ENCODE measurements at regions not wholly inside any gene's neighbourhood (a gene's known extent, or its start where the extent isn't known, plus 50 kb on each side); places are given as distances from the start of the nearest gene placed in this dataset.

GRCh38 chr4:125519371-125520146, 204.8 kb downstream of the FAT4 start:
- no peaks in the 10 kb centered on the region for H3K4me1 Mint-ChIP-seq
- Histone ChIP-seq H3K36me3 (replicated peaks in 1 of 2; ENCODE audit: control extremely low read depth in 1 of 2, control insufficient read depth in 1 of 2, extremely low read depth in 1 of 2, insufficient read depth in 2 of 2, low read length in 1 of 2) (no peaks in the 10 kb centered on the region), H3K9ac (ENCODE audit: low read length) (no peak overlapping the region), H4K20me1 (ENCODE audit: control insufficient read depth, insufficient read depth, low read length, poor library complexity, severe bottlenecking) (no peaks in the 10 kb centered on the region), H3K27me3 (replicated peaks in 1 of 4; ENCODE audit: control extremely low read depth in 1 of 4, control insufficient read depth in 3 of 4, insufficient read depth in 4 of 4, low read length in 3 of 4) (no peaks in the 10 kb centered on the region), H3K79me2 (ENCODE audit: control insufficient read depth, insufficient read depth, low read length) (no peaks in the 10 kb centered on the region), H3K4me1 (ENCODE audit: control insufficient read depth in 2 of 2, insufficient read depth in 2 of 2, low read length in 2 of 2) (no peaks in the 10 kb centered on the region), H3K27ac (ENCODE audit: low read length in 2 of 2) (no peak overlapping the region), H3K4me3 (ENCODE audit: control extremely low read depth in 1 of 5, extremely low read depth in 1 of 5, insufficient read depth in 1 of 5, low read depth in 2 of 5, low read length in 4 of 5) (no peak overlapping the region), H3K9me3 (ENCODE audit: control extremely low read depth in 1 of 3, control insufficient read depth in 2 of 3, insufficient read depth in 1 of 3, low read length in 2 of 3) (peaks cover 0 to 8% (median 0%) of the 10 kb centered on the region in 3 donors), H3K4me2 (replicated peaks; ENCODE audit: low read depth, low read length, poor library complexity, severe bottlenecking) (no peak overlapping the region), H2AFZ (ENCODE audit: insufficient read depth, low read depth, low read length, poor library complexity, severe bottlenecking) (no peak overlapping the region)
- intact Hi-C loops (cut with micrococcal nuclease), result no loop called here
- DNase-seq, result no peak
- no peak overlapping the region for H3K27ac Mint-ChIP-seq
- no peak for ATAC-seq (ENCODE audit: low read depth)
- no peak for TF ChIP-seq CTCF (IDR thresholded peaks at IDR 0.05)
- TF ChIP-seq EZH2 (IDR thresholded peaks at IDR 0.05; ENCODE audit: borderline replicate concordance, insufficient read depth, low read depth, low read length, poor library complexity, severe bottlenecking), result no peak
- WGBS (ENCODE audit: insufficient coverage), result no CpG with 5 or more reads among the region's 6 CpGs
- ChIA-PET POLR2A (no interaction called here), CTCF (no interaction called here)
- no peak overlapping the region for H3K4me3 Mint-ChIP-seq
- H3K27me3 Mint-ChIP-seq, result no peaks in the 10 kb centered on the region
- H3K9me3 Mint-ChIP-seq (ENCODE audit: insufficient read depth), result no peaks in the 10 kb centered on the region

- DNase-seq, result no peak
- Histone ChIP-seq H3K4me2 (replicated peaks; ENCODE audit: low read depth, low read length, poor library complexity, severe bottlenecking) (no peak overlapping the region), H3K9ac (ENCODE audit: low read length) (no peak overlapping the region), H3K4me3 (ENCODE audit: control extremely low read depth in 1 of 5, extremely low read depth in 1 of 5, insufficient read depth in 1 of 5, low read depth in 2 of 5, low read length in 4 of 5) (no peak overlapping the region), H2AFZ (ENCODE audit: insufficient read depth, low read depth, low read length, poor library complexity, severe bottlenecking) (no peak overlapping the region), H3K27ac (ENCODE audit: low read length in 2 of 2) (no peak overlapping the region), H3K4me1 (ENCODE audit: control insufficient read depth in 2 of 2, insufficient read depth in 2 of 2, low read length in 2 of 2) (no peaks in the 10 kb centered on the region), H3K36me3 (replicated peaks in 1 of 2; ENCODE audit: control extremely low read depth in 1 of 2, control insufficient read depth in 1 of 2, extremely low read depth in 1 of 2, insufficient read depth in 2 of 2, low read length in 1 of 2) (no peaks in the 10 kb centered on the region), H3K79me2 (ENCODE audit: control insufficient read depth, insufficient read depth, low read length) (no peaks in the 10 kb centered on the region), H3K9me3 (ENCODE audit: control extremely low read depth in 1 of 3, control insufficient read depth in 2 of 3, insufficient read depth in 1 of 3, low read length in 2 of 3) (peaks cover 0 to 8% (median 0%) of the 10 kb centered on the region in 3 donors), H3K27me3 (replicated peaks in 1 of 4; ENCODE audit: control extremely low read depth in 1 of 4, control insufficient read depth in 3 of 4, insufficient read depth in 4 of 4, low read length in 3 of 4) (no peaks in the 10 kb centered on the region), H4K20me1 (ENCODE audit: control insufficient read depth, insufficient read depth, low read length, poor library complexity, severe bottlenecking) (no peaks in the 10 kb centered on the region)
- H3K4me3 Mint-ChIP-seq, result no peak overlapping the region
- POLR2A ChIA-PET, result no interaction called here
- no peak for ATAC-seq (ENCODE audit: low read depth)
- WGBS (ENCODE audit: insufficient coverage), result 87% methylated on average over 5 of the region's 5 CpGs
- CTCF ChIA-PET, result no interaction called here
- intact Hi-C loops (cut with micrococcal nuclease), result no loop called here
- H3K4me1 Mint-ChIP-seq, result no peaks in the 10 kb centered on the region
- no peaks in the 10 kb centered on the region for H3K9me3 Mint-ChIP-seq (ENCODE audit: insufficient read depth)
- no peaks in the 10 kb centered on the region for H3K27me3 Mint-ChIP-seq
- TF ChIP-seq CTCF (IDR thresholded peaks at IDR 0.05), result no peak
- TF ChIP-seq EZH2 (IDR thresholded peaks at IDR 0.05; ENCODE audit: borderline replicate concordance, insufficient read depth, low read depth, low read length, poor library complexity, severe bottlenecking), result no peak
- H3K27ac Mint-ChIP-seq, result no peak overlapping the region
Observed at GRCh38 chr4:125520258-125520990, 205.7 kb downstream of the FAT4 start.

Data from B cell (primary cell).